Mesendoderm (in vitro differentiated cells): ENCODE measurements at regions not wholly inside any gene's neighbourhood (a gene's known extent, or its start where the extent isn't known, plus 50 kb on each side); places are given as distances from the start of the nearest gene placed in this dataset.

Experiments used
- DNase-seq: peaks from one replicate; pipeline ENCODE4 v3.0.0; 2013
- H2AK5ac ChIP-seq: 2 replicates; pipeline ENCODE4 v1.6.1; 2013; ENCODE audit warnings: low read length, inconsistent platforms
- H2BK120ac ChIP-seq: 2 replicates; pipeline ENCODE4 v1.6.1; 2013; ENCODE audit warnings: low read depth, mild to moderate bottlenecking, low read length, moderate library complexity, mixed read lengths
- H2BK15ac ChIP-seq: replicated peaks from 2 replicates; pipeline ENCODE4 v1.6.1; 2013; ENCODE audit warnings: low read depth, mild to moderate bottlenecking, moderate library complexity
- H2BK5ac ChIP-seq: 2 replicates; pipeline ENCODE4 v1.6.1; 2013; ENCODE audit warnings: low read length, inconsistent platforms
- H3K18ac ChIP-seq: 2 replicates; pipeline ENCODE4 v1.6.1; 2013; ENCODE audit warnings: mild to moderate bottlenecking, low read length, mixed read lengths
- H3K23ac ChIP-seq: one replicate; pipeline ENCODE4 v1.6.1; 2013; ENCODE audit warnings: low read length
- H3K27ac ChIP-seq: 2 replicates; pipeline ENCODE4 v1.5.1; 2013; ENCODE audit warnings: low read depth, mild to moderate bottlenecking, inconsistent platforms, low read length, moderate library complexity
- H3K27me3 ChIP-seq: 2 replicates; pipeline ENCODE4 v1.6.1; 2013; ENCODE audit warnings: low read length, control low read depth, mild to moderate bottlenecking, inconsistent platforms; ENCODE audit not compliant: insufficient read depth, poor library complexity
- H3K36me3 ChIP-seq: 2 replicates; pipeline ENCODE4 v1.6.1; 2013; ENCODE audit warnings: low read length, inconsistent platforms; ENCODE audit not compliant: control insufficient read depth, insufficient read depth
- H3K4ac ChIP-seq: one replicate; pipeline ENCODE4 v1.6.1; 2013; ENCODE audit warnings: low read depth, mild to moderate bottlenecking, low read length, moderate library complexity
- H3K4me1 ChIP-seq: 2 replicates; pipeline ENCODE4 v1.6.1; 2013; ENCODE audit warnings: low read depth, low read length, inconsistent platforms; ENCODE audit not compliant: control insufficient read depth
- H3K4me2 ChIP-seq: 2 replicates; pipeline ENCODE4 v1.6.1; 2013; ENCODE audit warnings: low read length
- H3K4me3 ChIP-seq: 2 replicates; pipeline ENCODE4 v1.5.1; 2013; ENCODE audit warnings: mild to moderate bottlenecking, low read length
- H3K56ac ChIP-seq: one replicate; pipeline ENCODE4 v1.6.1; 2013; ENCODE audit warnings: low read length
- H3K79me1 ChIP-seq: 2 replicates; pipeline ENCODE4 v1.6.1; 2013; ENCODE audit warnings: low read length, inconsistent platforms
- H3K79me2 ChIP-seq: 2 replicates; pipeline ENCODE4 v1.6.1; 2013; ENCODE audit warnings: mild to moderate bottlenecking, low read length; ENCODE audit not compliant: control insufficient read depth, insufficient read depth
- H3K9ac ChIP-seq: 2 replicates; pipeline ENCODE4 v1.6.1; 2013; ENCODE audit warnings: low read length, inconsistent platforms
- H4K5ac ChIP-seq: one replicate; pipeline ENCODE4 v1.6.1; 2013; ENCODE audit warnings: low read length
- H4K8ac ChIP-seq: one replicate; pipeline ENCODE4 v1.6.1; 2013; ENCODE audit warnings: low read depth, mild to moderate bottlenecking, control low read depth, low read length, moderate library complexity
- WGBS: extraction: QIAGEN DNeasy Blood & Tissue Kit; methylation state at CpG from one replicate; pipeline ENCODE4 v1.1.7; 2013; ENCODE audit warnings: low lambda C conversion rate, missing lambda C conversion rate; ENCODE audit not compliant: insufficient coverage; ENCODE audit errors: extremely low coverage; 5-methylcytosine and 5-hydroxymethylcytosine counted together

- Histone ChIP-seq H2BK5ac (no peak overlapping the region), H3K18ac (no peak overlapping the region), H3K4me1 (peaks cover 6% of the 10 kb centered on the region), H2AK5ac (no peak overlapping the region), H4K8ac (no peak overlapping the region), H3K4me2 (no peak overlapping the region), H3K56ac (no peak overlapping the region), H3K23ac (no peak overlapping the region), H2BK120ac (no peak overlapping the region), H4K5ac (no peak overlapping the region), H3K79me2 (no peaks in the 10 kb centered on the region), H3K4ac (no peak overlapping the region), H3K79me1 (no peaks in the 10 kb centered on the region), H3K36me3 (no peaks in the 10 kb centered on the region), H3K9ac (no peak overlapping the region), H2BK15ac (no peak overlapping the region), H3K4me3 (no peak overlapping the region), H3K27me3 (no peaks in the 10 kb centered on the region), H3K27ac (no peak overlapping the region)
- DNase-seq: no peak
- WGBS: no CpG with 5 or more reads among the region's 3 CpGs
Measured at GRCh38 chr6:43970068-43970912, 157.0 kb downstream of the MRPL14 start.

DNA sequence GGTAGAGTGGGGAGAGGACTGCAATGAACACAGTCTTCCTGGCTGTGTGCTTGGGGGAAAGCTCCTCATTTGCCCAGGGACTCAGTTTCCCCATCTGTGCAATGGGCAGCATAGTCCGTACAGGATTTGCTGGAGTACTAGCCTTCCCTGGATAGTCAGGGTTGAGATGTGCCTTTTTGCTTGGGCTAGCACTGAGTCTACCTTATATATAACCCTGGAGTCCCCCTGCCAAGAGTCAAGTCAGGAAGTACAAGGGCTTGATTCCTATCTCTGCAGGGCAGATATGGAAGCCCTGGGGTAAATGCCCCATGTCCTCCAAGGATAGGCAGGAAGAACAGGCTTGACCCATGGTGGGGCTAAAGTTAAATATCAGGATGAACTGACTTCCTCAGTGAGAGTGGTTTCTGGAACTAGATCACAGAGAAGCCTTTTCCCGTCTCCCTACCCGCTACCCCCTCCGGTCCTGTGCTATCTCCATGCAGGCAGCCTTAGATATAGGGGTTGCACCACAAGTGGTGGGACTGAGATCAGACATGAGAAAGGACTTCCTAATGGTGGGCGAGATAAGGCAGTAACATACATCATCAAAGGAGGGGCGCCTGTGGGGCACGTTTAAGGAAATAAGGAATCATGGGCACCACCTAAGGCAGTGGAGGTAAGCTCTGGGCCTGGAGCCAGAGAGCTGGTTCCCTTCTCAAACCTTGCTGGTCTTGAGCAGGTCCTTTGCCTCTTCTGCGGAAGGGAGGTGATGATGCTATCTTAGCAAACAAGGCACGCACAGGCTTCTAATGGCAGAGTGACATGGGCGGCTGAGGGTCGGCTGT, 157.9 kb downstream of the MRPL14 start:
- no CpG with 5 or more reads among the region's 11 CpGs for WGBS
- DNase-seq: no peak
- H3K23ac ChIP-seq: no peak overlapping the region

DNA sequence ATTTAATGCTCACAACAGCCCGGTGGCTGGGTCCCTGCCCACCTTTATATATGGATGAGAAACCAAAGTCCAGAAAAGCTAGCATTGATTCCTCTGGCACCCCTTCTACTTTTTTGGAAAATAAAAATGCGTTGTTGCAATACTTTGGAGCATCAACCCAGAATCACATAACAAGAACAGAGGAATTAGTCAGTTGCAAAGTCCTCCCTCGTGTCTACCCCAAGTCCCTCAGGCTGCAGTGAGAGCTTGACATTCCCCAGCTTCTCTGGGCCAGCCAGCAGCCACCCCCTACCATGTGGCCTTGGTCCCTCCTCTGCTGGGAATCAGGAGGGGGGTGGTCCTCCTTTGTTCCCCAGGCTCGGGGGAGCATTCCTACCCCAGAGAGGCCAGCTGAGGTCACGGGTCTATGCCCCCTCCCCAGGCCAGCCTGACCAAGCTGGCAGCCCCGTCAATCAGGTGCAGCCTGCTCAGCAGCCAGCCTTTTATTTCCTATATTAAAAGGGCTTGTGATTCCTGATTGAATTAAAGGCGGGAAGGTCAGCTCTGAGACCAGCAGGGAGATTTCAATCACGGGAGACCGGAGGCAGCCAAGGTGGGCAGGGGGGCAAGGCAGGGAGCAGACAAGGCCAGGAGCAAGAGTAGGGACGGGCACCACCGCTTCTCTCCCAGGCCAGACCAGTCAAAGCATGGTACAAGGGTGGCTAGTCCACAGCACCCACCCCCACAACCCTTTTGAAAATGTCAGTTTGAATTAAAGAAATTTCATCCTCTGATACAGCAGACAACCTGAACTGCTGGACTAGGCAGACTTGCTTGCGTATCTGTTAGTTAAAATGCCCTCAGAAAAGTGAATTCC, 158.9 kb downstream of the MRPL14 start:
- no CpG with 5 or more reads among the region's 12 CpGs for WGBS
- H3K56ac ChIP-seq: no peak overlapping the region

More for the DNA sequence above, 157.9 kb downstream of the MRPL14 start:
- H3K9ac ChIP-seq: no peak overlapping the region
- H2AK5ac ChIP-seq: no peak overlapping the region
- no peak overlapping the region for H4K8ac ChIP-seq
- H3K56ac ChIP-seq: no peak overlapping the region
- no peak overlapping the region for H3K18ac ChIP-seq
- no peaks in the 10 kb centered on the region for H3K79me1 ChIP-seq
- no peaks in the 10 kb centered on the region for H3K79me2 ChIP-seq
- H3K27ac ChIP-seq: no peak overlapping the region
- peaks cover 10% of the 10 kb centered on the region for H3K4me1 ChIP-seq
- H3K4ac ChIP-seq: no peak overlapping the region
- H2BK120ac ChIP-seq: no peak overlapping the region
- no peak overlapping the region for H3K4me3 ChIP-seq
- no peaks in the 10 kb centered on the region for H3K27me3 ChIP-seq
- no peak overlapping the region for H2BK15ac ChIP-seq
- H3K36me3 ChIP-seq: no peaks in the 10 kb centered on the region
- H4K5ac ChIP-seq: no peak overlapping the region
- no peak overlapping the region for H2BK5ac ChIP-seq
- H3K4me2 ChIP-seq: no peak overlapping the region

DNA sequence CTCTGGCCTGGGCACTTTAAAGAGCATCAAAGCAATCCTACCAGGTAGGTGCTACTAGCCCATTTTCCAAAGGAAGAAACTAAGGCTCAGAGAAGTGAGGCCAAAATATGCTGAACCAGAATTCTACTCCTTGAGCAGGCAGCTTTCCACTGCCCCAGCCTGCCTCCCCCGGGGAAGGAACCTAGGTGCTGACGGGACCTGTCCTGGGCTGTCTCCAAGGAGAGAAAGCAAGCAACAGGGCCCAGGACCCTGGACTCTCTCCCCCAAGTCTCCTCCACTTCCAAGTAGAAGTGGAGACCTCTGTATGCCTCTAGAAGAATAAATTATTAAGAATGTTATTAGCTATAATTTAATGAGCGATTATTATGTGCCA, 159.5 kb downstream of the MRPL14 start:
- Histone ChIP-seq H3K4me1 (peaks cover 10% of the 10 kb centered on the region), H3K36me3 (no peaks in the 10 kb centered on the region), H3K18ac (no peak overlapping the region), H3K4me3 (no peak overlapping the region), H3K56ac (no peak overlapping the region), H2AK5ac (no peak overlapping the region), H3K4me2 (no peak overlapping the region), H3K79me2 (no peaks in the 10 kb centered on the region), H2BK15ac (no peak overlapping the region), H3K27me3 (no peaks in the 10 kb centered on the region), H4K8ac (no peak overlapping the region), H3K23ac (no peak overlapping the region), H3K79me1 (no peaks in the 10 kb centered on the region), H3K27ac (no peak overlapping the region), H2BK120ac (no peak overlapping the region), H2BK5ac (no peak overlapping the region), H3K4ac (no peak overlapping the region), H3K9ac (no peak overlapping the region), H4K5ac (no peak overlapping the region)
- no CpG with 5 or more reads among the region's 3 CpGs for WGBS
- no peak for DNase-seq

More for the DNA sequence above, 158.9 kb downstream of the MRPL14 start:
- H4K5ac ChIP-seq: no peak overlapping the region
- H3K27me3 ChIP-seq: no peaks in the 10 kb centered on the region
- no peak overlapping the region for H2BK5ac ChIP-seq
- no peak overlapping the region for H4K8ac ChIP-seq
- DNase-seq: no peak
- H3K79me1 ChIP-seq: no peaks in the 10 kb centered on the region
- no peaks in the 10 kb centered on the region for H3K36me3 ChIP-seq
- H3K9ac ChIP-seq: no peak overlapping the region
- no peak overlapping the region for H2AK5ac ChIP-seq
- no peak overlapping the region for H3K27ac ChIP-seq
- H3K4me3 ChIP-seq: no peak overlapping the region
- no peak overlapping the region for H2BK120ac ChIP-seq
- H3K23ac ChIP-seq: no peak overlapping the region
- H3K4ac ChIP-seq: no peak overlapping the region
- H3K4me2 ChIP-seq: no peak overlapping the region
- no peaks in the 10 kb centered on the region for H3K79me2 ChIP-seq
- no peak overlapping the region for H3K18ac ChIP-seq
- H3K4me1 ChIP-seq: peaks cover 10% of the 10 kb centered on the region
- H2BK15ac ChIP-seq: no peak overlapping the region

DNA sequence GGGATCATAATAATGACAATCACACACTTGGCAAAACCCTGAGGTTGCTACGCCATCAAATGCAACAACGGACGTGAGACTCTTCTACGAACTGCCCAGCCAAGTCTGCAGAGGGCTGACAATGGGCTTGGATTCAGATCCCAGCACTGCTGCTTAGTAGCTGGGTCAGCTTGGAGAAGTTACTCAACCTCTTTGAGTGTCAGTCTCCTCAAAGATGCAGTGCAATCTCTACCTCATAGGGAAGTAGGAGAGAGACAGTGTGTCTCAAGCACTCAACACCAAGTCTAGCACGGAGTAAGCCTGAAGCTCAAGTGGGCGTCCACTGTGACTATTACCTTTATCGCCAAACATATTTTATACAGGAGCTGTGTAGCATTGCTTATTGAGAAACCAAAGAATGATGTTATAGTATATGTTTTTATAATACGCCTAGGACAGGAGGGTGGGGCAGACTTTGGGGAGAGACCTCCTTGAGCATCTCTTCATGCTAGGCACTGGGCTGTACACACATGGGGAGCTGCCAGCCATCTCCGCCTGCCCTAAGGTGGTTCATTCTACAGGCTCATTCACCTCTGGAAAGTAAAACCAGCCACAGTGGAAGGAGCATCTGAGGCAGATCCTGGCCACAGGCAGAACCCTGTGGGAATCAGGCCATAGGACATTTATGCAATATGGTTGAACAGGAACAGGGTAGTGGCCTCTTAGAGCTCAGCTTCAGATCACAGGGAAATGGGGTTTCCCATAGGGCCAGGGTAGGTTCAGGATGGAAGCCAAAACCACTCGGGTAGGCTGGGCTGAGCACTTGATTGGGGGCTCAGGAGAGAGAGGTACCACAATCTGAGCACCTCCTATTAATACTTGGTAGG, 160.2 kb downstream of the MRPL14 start:
- Histone ChIP-seq H4K8ac (no peak overlapping the region), H3K56ac (no peak overlapping the region), H2AK5ac (no peak overlapping the region), H3K23ac (no peak overlapping the region), H3K27ac (no peak overlapping the region), H2BK15ac (no peak overlapping the region), H3K36me3 (no peaks in the 10 kb centered on the region), H2BK5ac (no peak overlapping the region), H2BK120ac (no peak overlapping the region), H3K79me2 (no peaks in the 10 kb centered on the region), H3K27me3 (no peaks in the 10 kb centered on the region), H3K9ac (no peak overlapping the region), H3K4ac (no peak overlapping the region), H3K4me2 (no peak overlapping the region), H3K18ac (no peak overlapping the region), H3K4me3 (no peak overlapping the region), H3K4me1 (peaks cover 10% of the 10 kb centered on the region), H4K5ac (no peak overlapping the region), H3K79me1 (no peaks in the 10 kb centered on the region)
- no peak for DNase-seq
- no CpG with 5 or more reads among the region's 10 CpGs for WGBS
